HG03039 (cell line): ENCODE measurements at regions not wholly inside any gene's neighbourhood (a gene's known extent, or its start where the extent isn't known, plus 50 kb on each side); places are given as distances from the start of the nearest gene placed in this dataset.
"Not testable (repeated sequence)": the region's sequence is repeated elsewhere in the genome, so short reads cannot be mapped to it uniquely, and the experiment has no call there.

Source experiments
- ATAC-seq: cut with Tn5 transposase; IDR thresholded peaks from one replicate; pipeline ENCODE4 v1.9.1; 2021; ENCODE audit warnings: mild to moderate bottlenecking, moderate library complexity; ENCODE audit not compliant: unreplicated experiment

DNA sequence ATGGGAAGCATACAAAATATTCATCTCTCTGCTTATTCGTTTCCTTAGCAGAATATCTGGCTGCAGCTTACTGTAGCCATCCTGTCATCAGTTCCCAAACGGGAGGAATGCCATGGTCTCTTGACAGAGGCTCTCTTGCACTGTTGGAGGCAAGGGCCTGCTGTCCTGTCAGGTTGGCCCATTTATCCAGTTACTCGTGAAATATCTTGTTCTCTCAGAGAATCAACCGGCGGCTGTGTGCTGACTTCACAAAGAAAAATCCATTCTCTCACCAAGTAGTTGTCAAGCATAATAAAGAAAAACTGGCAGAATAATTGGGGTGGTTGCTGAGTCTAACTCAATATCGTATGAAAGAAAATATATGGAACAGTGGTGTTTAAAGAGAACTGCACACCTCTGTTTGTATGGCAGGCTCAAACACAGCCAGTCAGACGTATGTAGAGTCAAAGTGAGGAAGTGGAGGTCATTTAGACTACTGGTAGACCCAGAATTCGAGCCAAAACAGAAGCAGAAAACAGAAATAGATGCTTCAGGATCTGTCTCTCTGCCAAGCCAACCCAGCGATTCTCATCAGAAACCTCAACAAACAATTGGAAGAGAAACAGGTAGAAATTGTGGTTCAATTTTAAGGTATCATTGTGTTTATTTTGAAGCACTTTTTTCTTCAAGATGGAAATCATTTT lies 349.2 kb upstream of the PRKCQ start:
- ATAC-seq, result no peak

DNA sequence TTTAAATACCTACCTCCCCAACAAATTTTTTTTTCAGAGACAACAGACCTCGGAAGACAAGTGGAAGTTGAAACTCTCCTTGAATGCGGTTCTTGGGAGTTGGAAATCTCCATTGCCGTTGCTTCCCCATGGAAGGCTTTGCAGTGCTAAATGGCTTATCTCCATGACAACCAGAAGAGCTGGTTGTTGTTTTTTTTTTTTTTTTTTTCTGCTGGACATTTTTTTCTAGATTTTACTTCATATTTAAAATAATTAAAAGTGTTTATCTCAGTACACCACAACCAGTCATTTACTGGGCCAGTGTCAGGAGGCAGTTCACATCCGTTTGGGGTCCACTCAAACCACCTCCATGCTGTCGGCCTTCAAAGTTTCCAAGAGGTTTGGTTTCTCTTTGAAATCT lies 348.5 kb upstream of the PRKCQ start:
- ATAC-seq, result no peak

DNA sequence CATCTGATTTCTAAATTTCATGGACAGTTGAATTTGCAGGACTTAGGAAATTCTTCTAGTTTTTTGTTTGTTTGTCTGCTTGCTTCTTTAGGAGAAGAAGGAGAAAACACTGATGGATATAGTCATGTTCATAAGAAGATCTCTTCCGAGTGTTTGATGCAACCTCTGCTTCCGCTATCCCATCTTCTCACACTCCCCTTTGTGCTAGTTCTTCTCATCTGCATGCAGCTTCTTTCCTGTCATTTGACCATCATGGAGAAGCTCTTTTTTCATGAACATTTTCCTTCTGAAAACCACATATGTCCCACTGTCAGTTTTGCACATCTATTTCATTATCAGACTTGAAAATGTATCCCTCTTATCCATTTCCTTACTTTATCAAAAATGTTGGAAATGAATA lies 346.9 kb upstream of the PRKCQ start:
- no peak for ATAC-seq

DNA sequence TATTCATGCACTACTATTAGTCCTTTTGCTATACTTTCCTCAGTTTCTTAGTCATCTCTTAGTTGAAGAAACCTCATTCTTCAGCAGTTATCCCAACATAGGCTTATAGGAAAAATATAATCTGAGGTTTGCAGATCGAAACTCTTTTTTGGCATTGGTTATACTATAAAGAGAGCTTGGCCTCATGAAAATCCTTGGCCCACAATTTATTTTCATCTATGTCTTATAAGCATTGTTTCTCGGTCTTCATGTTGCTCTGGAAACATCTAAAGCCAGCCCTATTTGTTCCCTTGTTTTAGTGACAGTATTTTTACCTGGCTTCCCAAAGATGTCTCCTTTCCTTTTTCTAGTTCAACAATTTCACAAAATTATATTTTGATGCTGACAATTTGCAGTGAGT lies 345.1 kb upstream of the PRKCQ start:
- no peak for ATAC-seq

DNA sequence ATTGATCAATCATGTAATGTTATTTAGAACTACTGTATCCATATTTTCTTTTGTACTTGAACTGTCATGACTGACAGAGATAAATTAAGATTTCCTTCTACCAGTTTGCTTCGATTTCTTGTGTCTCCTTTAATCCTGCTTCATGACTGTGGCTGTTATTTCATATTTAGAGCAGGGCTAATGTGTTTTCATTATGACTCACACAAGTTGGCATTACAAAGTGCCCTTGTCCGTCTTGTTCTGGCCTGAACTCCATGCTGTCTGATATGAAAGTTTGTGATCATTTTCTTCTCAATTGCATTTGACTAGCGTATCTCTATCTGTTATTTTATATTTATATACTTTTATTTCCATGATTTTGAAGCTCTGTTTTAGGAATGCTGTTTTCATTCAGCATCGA lies 344.1 kb upstream of the PRKCQ start:
- ATAC-seq, result no peak

DNA sequence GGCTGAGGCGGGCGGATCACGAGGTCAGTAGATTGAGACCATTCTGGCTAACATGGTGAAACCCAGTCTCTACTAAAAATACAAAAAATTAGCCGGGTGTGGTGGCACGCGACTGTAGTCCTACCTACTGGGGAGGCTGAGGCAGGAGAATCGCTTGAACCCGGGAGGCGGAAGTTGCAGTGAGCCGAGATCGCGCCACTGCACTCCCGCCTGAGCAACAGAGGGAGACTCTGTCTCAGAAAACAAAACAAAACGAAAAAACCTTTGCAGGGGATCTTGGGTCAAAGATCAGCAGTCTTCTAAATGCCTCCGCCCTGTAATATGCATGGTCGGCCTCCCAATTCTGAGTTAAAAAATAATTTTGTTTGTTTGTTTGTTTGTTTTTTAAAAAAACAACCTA lies 340.9 kb upstream of the PRKCQ start:
- ATAC-seq, result not testable (repeated sequence)

DNA sequence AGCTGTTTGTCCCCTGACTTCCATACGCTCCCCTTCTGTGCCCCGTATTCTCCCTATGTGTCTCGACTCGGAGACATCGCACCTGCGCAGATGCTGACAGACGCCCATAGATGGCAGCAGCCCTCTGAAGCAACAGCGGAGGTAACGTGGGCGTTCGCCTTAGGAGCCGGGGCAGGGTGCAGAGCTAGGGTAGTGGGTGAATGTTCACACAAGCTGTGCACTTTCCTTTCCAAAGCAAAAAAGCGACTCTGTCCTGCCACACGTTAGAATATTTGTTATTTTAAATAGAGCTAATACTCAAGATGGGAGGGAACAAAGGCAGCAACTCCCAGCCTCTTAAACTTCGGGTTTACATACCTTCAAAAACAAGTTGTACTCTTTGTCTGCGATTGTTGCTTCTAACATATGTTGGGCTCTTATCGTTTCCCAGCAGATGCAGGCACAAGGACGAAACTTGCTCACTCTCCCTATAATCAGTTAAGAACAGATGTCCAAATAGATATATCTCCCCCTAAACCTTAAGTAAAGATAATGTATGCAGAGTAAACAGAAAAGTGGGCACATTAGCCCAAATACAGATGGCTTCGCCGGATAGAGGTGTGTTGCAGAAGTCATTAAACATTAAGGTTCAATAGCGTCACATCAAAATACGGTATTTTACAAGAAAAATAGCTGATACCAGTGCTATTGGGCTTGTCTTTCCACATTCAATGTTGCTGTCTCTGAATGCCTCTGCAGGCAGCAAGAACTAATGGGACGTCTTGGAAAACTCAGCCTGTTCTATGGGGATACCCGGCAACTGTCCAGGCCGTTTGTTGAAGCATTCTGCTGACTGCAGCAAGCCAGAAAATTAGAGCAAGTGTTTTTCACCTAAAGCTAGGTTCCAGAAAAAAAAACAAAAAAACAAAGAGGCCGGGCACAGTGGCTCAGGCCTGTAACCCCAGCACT lies 340.3 kb upstream of the PRKCQ start:
- peak; percentile 99 for ATAC-seq

DNA sequence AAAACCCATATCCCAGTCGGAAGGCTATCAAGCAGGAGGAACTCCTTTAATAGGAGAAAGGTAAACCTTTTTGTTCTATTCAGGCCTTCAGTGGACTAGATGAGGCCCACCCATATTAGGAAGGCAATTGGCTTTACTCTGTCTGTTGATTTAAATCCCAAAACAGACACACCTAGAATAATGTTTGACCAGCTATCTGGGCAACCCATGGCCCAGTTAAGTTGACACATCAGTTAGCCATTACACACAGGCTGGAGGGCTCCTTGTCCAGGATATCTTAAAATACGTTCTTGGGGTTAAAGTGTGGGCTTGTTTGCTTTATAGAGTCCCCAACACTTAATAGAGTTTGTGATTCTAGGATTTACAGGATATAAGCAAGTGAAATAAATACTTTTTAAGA lies 339.0 kb upstream of the PRKCQ start:
- ATAC-seq, result no peak

DNA sequence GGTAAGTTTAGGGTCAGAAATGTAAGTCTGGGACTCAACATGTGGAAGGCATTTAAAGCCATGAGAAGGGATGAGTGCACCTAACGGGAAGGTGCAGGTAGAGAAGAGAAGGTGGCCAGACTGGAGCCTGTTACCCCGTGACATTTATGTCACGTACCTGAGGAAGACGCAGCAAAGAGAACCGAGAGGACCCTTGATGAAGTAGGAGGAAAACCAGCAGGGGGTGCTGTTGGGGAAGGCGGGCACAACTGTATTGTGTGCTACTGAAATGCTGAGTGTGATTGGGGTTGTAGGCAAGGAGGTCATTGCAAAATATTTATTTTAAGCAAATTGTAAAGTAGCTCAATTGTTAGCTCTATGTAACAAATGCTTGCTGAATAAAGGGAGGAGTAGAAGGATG lies 338.2 kb upstream of the PRKCQ start:
- no peak for ATAC-seq

DNA sequence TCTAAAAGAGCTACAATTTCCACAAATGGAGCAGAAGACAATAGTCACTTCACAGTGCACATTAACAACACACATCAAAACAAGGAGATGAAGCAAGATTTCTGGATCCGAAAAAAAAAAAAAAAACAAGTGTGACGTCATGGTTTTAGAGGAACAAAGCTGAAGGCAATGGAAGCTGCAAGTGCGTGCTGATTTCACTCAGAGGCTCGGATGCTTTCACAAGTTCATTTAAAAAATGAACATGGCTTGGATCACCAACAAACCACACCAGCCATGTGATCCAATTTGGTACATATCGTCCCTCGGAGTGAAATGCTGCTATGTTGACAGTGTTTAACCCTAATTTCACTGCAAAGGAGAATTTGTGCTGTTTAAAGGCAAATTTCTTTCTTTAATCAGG lies 337.0 kb upstream of the PRKCQ start:
- no peak for ATAC-seq

DNA sequence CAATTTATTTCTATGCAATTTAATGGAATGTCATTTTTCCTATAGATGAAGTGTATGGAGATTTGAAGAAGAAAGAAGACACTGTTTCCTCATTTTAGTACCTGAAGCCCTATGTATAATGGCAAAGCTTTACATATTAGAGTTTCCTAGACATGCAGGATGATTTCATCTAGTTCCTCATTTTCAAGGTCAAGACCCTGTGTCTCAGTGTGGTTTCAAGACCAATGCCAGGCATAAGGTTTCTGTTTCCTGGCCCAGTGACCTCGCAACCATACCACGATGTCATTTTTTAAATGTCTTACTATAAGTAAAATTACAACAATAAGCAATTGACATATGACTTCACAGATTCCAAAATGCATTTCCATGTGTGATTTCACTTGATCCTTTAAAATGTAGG lies 336.5 kb upstream of the PRKCQ start:
- ATAC-seq, result no peak

DNA sequence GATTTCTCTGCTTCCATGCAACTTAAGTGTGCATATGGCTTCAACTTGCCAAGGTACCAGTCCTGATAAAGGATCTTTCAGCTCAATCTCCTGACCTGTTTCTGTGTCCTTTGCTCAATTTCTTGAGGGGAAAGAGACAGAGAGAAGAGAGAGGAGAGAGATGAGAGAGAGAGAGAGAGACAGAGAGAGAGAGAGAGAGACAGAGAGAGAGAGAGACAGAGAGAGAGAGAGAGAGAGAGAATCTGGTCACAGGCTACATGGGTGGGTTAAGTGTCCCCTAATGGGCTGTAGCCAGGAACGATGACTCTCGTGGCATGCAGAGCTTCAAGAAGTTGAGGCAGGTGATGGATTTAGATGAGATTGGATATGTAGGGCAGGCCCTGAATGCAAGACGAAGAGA lies 335.2 kb upstream of the PRKCQ start:
- no peak for ATAC-seq

DNA sequence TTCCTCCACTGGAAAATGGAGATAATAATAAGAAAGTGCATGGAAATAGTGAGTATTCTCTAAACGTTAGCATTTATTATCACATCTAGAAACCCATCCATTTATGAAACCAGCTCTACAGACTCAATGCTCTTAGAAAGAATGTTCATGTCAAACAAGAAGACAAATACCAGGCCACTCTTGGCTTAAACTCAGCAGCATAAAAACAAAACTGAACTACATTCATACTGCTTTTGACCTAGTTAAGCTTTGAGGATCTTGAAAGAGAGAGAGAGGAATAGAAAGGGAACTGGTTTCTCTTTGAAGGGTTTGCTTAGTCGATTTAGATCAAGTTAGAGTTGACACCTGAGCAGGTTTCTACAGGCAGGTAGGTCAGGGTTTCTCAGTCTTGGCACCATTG lies 332.9 kb upstream of the PRKCQ start:
- peak; percentile 37 for ATAC-seq

DNA sequence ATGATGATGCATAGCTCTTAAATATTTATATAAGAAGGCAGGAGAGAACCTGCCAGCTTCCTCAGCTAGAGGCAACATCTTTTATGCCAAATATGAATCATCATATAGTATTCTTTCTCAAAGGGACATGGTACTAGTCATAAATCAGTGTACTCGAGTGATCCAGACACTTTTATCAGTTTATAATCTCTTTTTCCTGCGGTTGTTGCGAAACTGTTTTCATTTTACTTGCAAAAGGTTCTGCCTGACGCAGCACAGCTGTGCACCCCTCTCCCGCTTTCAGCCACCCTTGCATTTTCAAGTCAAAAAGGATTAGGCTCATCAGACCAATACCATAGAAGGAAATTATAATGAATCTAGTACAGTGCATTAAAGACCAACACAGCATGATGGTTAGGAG lies 332.3 kb upstream of the PRKCQ start:
- ATAC-seq, result peak; percentile 63

DNA sequence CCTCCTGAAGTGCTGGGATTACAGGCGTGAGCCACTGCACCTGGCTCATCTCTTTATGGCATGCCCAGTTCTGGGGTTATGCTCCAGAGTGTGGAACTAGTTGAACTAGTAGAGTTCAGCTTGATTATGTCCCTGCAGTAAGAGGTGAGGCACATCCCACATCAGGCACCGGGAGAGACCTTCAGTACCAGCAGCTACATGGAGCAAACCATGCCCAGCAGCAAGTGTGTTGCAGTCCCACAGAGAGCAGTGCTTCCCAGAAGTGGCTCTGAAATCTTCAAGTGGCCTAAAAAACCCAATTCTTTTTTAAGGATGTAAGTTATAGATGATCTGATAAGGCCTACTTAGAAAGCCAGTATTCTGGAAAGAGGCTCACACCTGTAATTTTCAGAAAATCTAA lies 331.9 kb upstream of the PRKCQ start:
- no peak for ATAC-seq

DNA sequence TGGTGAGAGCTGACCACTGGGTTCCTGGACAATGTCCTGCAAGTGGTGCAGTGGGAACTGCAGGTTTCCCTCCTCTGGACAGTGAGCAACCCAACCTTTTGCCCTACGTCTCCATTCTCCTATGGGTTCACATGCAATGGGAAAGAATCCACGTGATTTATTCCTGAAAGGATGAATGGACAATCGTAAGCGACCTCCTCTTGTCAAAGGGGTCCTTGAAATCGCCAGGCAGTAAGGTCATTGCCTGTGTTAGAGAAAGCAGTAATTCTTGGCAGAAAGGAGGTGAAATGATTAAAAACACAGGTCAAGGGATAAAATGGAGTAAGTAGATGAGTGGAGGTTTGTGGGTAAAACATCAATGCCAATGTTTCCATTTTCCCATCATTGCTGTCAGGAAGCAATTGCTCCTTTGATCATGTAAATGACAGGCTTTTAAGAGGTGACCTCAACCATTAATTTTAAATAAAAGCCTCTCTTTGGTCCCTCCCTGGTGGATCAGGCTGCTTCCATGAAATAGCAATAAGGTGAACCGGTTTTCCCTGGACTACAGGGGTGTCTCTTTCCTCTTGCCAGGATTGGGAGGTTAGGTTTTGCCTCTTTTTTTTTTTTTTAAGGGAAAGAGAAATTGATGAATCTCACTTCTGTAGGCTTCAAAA lies 330.0 kb upstream of the PRKCQ start:
- ATAC-seq, result no peak

DNA sequence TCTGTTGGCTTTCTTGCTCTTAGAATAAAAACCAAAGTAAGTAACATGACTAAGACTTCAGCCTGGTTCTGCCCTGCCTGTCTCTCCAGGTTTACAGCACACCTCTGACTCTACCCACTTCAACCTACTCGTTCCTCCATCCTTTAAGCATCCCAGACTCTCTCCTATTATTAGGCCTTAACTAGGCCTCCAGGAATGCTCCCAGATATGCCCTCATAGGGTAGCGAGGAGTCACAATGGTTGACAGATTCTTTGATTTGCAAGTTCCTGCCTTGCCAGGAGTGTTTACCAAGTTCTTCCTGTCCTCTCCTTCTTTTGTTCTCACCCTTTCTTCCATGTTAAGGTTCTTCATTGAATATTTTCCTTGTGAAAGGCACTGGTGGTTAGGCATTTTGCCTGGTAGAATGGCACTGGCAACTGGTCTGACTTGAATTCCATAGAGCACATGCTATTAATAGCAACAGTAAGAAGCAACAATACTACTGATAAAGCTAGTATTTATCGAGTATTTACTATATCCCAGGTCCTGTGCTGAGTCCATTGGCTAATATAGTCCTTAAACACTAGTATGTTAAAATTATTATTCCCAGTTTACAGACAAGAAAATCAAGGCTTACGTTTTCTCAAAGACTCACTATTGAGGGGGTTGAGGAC lies 327.9 kb upstream of the PRKCQ start:
- ATAC-seq, result no peak

DNA sequence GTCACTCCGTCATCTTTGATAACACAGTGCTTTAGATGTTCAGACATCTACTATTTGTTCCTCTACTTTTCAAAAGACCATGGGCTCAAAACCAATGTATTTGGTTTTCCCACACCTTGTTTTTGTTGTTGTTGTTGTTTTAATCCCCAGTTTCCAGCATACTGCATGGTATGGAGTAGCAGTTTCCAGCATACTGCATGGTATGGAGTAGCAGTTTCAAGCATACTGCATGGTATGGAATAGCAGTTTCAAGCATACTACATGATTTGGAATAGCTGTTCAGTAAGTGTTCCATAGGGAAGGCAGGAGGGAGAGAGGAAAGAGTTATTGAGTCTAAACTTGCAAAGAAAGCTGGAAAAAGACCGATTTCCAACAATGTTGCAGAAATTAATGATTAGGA lies 314.3 kb upstream of the PRKCQ start:
- no peak for ATAC-seq

DNA sequence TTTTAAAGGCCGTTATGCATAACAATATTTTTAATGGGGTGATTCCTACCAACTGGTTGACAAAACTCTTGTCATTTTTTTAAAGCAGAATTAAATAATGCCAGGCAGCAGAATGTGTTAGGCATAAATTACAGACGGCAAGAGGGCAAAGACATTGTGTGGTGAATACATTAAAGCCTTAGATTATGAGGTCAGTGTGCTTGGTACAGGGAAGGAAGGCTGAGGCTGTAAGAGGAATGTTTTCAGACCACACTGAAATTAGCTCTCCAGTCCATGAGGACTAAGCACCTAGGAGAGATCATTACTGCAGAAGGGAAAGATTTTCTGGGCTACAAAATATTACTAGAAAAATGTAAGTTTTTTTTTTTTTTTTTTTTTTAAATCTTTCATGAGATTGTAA lies 312.8 kb upstream of the PRKCQ start:
- no peak for ATAC-seq

DNA sequence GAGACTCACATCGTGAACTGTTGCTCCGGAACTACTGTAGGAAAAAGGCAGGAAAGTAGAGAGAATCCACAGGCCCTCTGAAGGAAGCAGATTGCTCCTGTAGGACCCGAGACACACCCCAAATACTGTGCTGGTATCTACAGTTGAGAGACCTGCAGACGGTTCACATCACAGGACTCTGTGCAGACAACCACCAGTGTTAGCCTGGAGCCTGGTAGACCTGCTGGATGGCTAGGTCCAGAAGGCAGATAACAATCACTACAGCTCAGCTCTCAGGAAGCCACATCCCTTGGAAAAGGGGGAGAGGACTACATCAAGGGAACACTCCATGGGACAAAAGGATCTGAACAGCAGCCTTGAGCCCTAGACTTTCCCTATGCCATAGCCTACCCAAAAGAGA lies 311.8 kb upstream of the PRKCQ start:
- no peak for ATAC-seq

DNA sequence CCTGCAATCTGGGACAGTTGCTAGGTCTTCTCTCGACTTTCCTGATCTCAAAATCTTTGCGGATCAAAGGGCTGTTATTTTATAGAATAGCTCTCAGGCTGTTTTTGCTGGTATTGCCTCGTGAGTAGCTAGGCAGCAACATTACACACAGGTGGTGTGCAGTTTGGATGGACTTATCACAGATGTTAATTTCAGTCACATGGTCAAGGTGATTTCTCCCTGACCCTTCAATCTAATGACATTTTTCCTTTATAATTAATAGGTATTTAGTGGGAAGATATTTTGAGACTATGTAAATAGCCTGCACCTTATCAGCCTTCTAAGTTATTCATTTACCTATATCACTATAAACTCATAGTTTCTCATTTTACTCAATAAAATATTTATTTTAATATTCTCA lies 309.6 kb upstream of the PRKCQ start:
- ATAC-seq, result no peak
